HEK293T (cell line): ENCODE measurements at regions not wholly inside any gene's neighbourhood (a gene's known extent, or its start where the extent isn't known, plus 50 kb on each side); places are given as distances from the start of the nearest gene placed in this dataset.

ENCODE experiments used
- CTCF ChIA-PET: fragments of 350-600 bp; formaldehyde crosslinking; extraction: SDS; loops from one replicate; lab custom pipeline; 2021; ENCODE audit warnings: antibody characterized with exemption, inconsistent platforms; lab: Yijun Ruan, JAX
- POLR2A ChIA-PET: fragments of 350-600 bp; formaldehyde crosslinking; extraction: SDS; loops from one replicate; lab custom pipeline; 2020; ENCODE audit warnings: antibody characterized with exemption, inconsistent platforms; lab: Yijun Ruan, JAX
- DNase-seq: peaks from one replicate; pipeline ENCODE4 v3.0.0; 2012; ENCODE audit warnings: mixed read lengths; ENCODE audit errors: extremely low spot score
- ARNT ChIP-seq: fragments of 450-650 bp; IDR thresholded peaks from 2 replicates; pipeline ENCODE4 v1.6.1; 2017; ENCODE audit warnings: mild to moderate bottlenecking
- BHLHE40 ChIP-seq: fragments of 450-650 bp; IDR thresholded peaks from 2 replicates; pipeline ENCODE4 v1.6.1; 2016; ENCODE audit warnings: mild to moderate bottlenecking, moderate library complexity, borderline replicate concordance
- CTBP1 ChIP-seq: fragments of 450-650 bp; IDR thresholded peaks from 2 replicates; pipeline ENCODE4 v1.6.1; 2016; ENCODE audit warnings: borderline replicate concordance
- ELF4 ChIP-seq: fragments of 450-650 bp; IDR thresholded peaks from 2 replicates; pipeline ENCODE4 v1.6.1; 2017; ENCODE audit warnings: antibody characterized with exemption
- FOXA1 ChIP-seq: fragments of 450-650 bp; IDR thresholded peaks from 2 replicates; pipeline ENCODE4 v1.6.1; 2016; ENCODE audit warnings: mild to moderate bottlenecking
- FOXK2 ChIP-seq: fragments of 450-650 bp; IDR thresholded peaks from 2 replicates; pipeline ENCODE4 v1.6.1; 2016; ENCODE audit warnings: mild to moderate bottlenecking
- FOXM1 ChIP-seq: fragments of 450-650 bp; IDR thresholded peaks from 2 replicates; pipeline ENCODE4 v1.6.1; 2017; ENCODE audit warnings: mild to moderate bottlenecking, borderline replicate concordance
- HDGF ChIP-seq: fragments of 450-650 bp; IDR thresholded peaks from 2 replicates; pipeline ENCODE4 v1.6.1; 2017; ENCODE audit warnings: antibody characterized with exemption, borderline replicate concordance
- L3MBTL2 ChIP-seq: fragments of 450-650 bp; conservative IDR thresholded peaks from 2 replicates; pipeline ENCODE4 v1.6.1; 2016; ENCODE audit warnings: mild to moderate bottlenecking
- LEF1 ChIP-seq: fragments of 450-650 bp; IDR thresholded peaks from 2 replicates; pipeline ENCODE4 v1.6.1; 2017; ENCODE audit warnings: mild to moderate bottlenecking, borderline replicate concordance
- NFRKB ChIP-seq: fragments of 450-650 bp; IDR thresholded peaks from 2 replicates; pipeline ENCODE4 v1.6.1; 2016; ENCODE audit warnings: mild to moderate bottlenecking, moderate library complexity
- SP1 ChIP-seq: fragments of 450-650 bp; IDR thresholded peaks from 2 replicates; pipeline ENCODE4 v1.6.1; 2017
- SUZ12 ChIP-seq: fragments of 450-650 bp; IDR thresholded peaks from 2 replicates; pipeline ENCODE4 v1.6.1; 2016; ENCODE audit warnings: mild to moderate bottlenecking
- TARDBP ChIP-seq: fragments of 450-650 bp; IDR thresholded peaks from 2 replicates; pipeline ENCODE4 v1.6.1; 2016
- ZNF384 ChIP-seq: fragments of 450-650 bp; IDR thresholded peaks from 2 replicates; pipeline ENCODE4 v1.6.1; 2016
- TF ChIP-seq, protein P1 (sequence below): fragments of 450-650 bp; IDR thresholded peaks from 2 replicates; pipeline ENCODE4 v1.6.1; 2016

DNA sequence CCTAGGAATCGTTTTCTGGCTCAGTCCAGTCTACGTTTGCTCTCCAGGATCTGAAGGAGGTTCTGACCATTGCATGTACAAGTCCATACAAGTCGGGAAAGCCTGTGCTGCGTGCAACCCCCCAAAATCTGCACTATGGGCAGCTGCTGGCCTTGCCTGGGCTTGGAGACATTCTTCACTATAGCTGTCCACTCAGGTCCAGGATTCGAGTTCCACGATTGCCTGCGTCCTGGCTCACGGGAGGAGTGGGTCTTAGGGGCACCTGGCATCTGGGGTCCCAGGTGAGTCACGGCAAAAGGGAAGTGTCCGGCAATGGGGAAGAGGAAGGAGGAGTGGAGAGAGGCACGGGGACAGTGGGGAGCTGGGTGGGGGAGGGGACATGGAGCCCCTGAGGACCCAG, 563.0 kb downstream of the BRD1 start:
- no peak for DNase-seq
- TF ChIP-seq BHLHE40 (no peak), FOXA1 (no peak), ELF4 (no peak), FOXM1 (no peak), SP1 (no peak), L3MBTL2 (no peak), CTBP1 (no peak), ZNF384 (no peak), ARNT (no peak), SUZ12 (no peak), LEF1 (no peak), HDGF (no peak), TARDBP (no peak), NFRKB (no peak), FOXK2 (no peak)
- TF ChIP-seq, protein P1, sequence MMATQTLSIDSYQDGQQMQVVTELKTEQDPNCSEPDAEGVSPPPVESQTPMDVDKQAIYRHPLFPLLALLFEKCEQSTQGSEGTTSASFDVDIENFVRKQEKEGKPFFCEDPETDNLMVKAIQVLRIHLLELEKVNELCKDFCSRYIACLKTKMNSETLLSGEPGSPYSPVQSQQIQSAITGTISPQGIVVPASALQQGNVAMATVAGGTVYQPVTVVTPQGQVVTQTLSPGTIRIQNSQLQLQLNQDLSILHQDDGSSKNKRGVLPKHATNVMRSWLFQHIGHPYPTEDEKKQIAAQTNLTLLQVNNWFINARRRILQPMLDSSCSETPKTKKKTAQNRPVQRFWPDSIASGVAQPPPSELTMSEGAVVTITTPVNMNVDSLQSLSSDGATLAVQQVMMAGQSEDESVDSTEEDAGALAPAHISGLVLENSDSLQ = no peak
- ChIA-PET POLR2A (no interaction called here), CTCF (no interaction called here)

DNA sequence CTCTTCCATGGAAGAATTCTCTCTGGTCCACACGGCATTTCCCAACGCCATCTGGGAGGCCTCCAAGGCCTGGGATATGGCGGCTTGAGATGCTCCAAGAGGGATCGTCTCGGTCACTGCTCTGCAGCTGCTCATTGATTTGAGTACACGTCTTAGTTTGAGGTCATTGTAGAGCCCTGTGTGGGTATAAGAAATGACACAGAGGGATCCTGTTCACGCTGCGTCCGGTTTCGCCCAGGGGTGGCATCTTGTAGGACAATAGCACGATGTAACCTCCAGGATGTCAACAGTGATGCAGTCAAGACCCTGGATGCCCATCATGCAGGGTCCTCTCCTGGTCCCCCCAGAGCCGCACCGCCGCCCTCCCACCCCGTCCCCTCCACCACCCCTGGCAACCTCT, 564.6 kb downstream of the BRD1 start:
- TF ChIP-seq NFRKB = no peak
- no peak for TF ChIP-seq SUZ12
- TF ChIP-seq HDGF = no peak
- no peak for TF ChIP-seq FOXK2
- no peak for TF ChIP-seq TARDBP
- TF ChIP-seq ZNF384 = no peak
- no peak for TF ChIP-seq L3MBTL2
- TF ChIP-seq ARNT = no peak
- no peak for TF ChIP-seq BHLHE40
- no peak for TF ChIP-seq FOXM1
- ChIA-PET CTCF (no interaction called here), POLR2A (no interaction called here)
- DNase-seq = no peak

DNA sequence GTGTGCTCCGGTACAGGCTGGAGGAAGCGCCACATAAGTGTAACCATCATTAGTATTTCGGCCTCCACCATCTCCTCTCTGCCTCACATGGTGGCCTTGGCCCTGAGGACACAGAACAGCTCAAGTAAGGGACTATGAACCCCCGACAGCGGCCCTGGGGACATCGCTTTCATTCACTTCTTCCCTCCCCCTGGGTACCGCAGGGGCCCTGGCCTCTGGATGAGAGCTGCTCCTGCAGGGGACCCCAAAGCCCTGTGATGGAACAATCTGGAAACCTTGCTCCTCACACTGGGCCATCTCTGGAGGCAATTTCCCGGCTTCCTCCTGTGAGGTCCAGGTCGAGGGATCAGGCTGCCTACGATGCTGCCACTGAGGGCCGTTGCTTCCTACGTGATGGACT, 565.5 kb downstream of the BRD1 start:
- ChIA-PET POLR2A (no interaction called here), CTCF (no interaction called here)
- no peak for DNase-seq
- TF ChIP-seq ELF4 (no peak), HDGF (no peak), FOXM1 (no peak)

DNA sequence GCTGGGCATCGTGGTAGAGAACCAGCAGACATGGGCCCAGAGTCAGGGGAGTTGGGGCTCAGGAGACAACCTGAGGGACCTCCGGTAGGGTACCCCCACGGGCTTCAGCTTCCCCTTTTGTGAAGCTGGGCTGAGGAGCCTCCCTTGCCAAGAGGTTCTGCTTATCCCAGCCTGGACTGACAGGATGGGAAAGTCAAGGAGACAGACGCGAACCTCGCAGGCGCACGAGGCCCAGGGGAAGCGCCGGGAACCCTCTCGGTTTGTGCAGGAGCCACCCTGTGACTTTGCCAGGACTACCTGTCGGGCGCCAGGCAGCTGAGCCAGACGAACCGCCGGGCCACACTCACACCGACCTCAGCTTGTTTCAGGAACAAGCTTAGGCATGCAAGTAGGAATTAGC, 566.1 kb downstream of the BRD1 start:
- DNase-seq = no peak
- no peak for TF ChIP-seq TARDBP
- no peak for TF ChIP-seq NFRKB
- CTCF ChIA-PET = no interaction called here
- POLR2A ChIA-PET = no interaction called here

DNA sequence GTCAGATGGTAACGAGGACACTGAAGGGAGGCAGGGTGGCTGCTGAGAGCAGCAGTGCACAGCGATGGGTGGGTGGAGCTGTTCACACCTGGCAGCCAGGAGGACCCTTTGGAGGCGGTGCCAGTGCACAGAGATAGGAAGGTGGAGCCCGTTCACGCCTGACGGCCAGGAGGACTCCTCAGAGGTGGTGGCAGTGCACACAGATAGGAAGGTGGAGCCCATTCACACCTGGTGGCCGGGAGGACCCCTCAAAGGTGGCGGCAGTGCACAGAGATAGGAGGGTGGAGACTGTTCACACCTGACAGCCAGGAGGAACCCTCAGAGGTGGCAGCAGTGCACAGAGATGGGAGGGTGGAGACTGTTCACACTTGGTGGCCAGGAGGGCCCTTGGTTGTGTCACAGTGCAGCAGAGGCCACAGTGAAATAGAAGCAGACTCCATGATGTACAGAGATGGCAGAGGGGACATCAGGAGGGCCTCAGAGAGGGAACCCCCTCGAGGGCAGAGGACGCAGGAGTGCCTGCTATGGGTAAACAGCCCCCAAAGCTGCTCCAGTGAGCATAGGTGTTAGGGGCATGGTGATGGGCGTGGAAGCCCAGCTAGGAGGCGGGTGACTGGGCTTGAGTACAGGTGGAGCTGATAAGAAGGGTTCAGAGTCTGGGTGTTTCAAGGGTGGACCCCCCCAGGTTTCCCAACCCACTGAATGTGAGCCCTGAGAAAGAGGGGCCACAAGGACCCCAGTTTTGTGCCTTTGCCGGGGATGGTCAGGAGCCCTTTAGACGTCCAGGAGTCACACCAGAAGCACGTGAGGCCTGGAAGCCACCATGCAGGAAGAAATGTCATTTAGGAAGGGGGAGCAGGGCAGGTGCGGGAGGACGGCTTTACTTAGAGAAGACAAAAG, 566.7 kb downstream of the BRD1 start:
- ChIA-PET CTCF (no interaction called here), POLR2A (no interaction called here)
- no peak for TF ChIP-seq FOXK2
- no peak for TF ChIP-seq L3MBTL2
- TF ChIP-seq HDGF = no peak
- TF ChIP-seq, protein P1 = no peak
- no peak for TF ChIP-seq SP1
- TF ChIP-seq BHLHE40 = no peak
- no peak for TF ChIP-seq NFRKB
- no peak for TF ChIP-seq SUZ12
- no peak for TF ChIP-seq ELF4
- no peak for TF ChIP-seq FOXM1
- no peak for TF ChIP-seq ZNF384
- TF ChIP-seq LEF1 = no peak
- no peak for TF ChIP-seq TARDBP
- TF ChIP-seq ARNT = no peak
- TF ChIP-seq CTBP1 = no peak
- TF ChIP-seq FOXA1 = no peak
- DNase-seq = no peak

DNA sequence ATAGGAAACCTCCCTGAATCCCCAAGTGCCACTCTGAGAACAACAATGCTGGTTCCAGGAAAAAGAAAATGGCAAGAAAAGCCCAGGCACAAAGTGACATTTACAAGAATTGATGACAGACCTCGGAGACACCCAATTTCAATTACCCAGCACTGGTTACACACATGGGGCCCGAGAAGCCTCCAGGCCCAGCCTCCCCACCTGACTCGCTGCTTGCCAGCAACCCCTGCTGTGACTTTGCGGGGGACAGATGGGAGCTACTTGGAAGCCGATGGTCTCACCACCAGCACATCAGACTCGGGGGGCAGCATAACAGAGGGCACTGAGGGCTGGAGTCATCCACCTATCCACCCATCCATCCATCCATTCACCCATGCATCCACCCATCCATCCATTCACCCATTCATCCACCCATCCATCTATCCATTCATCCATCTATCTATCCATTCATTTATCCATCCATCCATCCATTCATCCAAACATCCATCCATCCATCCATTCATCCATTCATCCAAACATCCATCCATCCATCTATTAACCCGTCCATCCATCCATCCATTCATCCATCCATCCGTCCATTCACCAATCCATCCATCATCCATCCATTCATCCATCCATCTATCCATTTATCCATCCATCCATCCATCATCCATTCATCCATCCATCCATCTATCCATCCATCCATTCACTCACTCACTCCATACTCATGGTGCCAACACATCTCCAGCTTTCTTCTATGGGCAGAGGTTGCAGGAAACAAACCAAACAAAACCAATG, 567.6 kb downstream of the BRD1 start:
- no peak for DNase-seq
- CTCF ChIA-PET = no interaction called here
- POLR2A ChIA-PET = no interaction called here
- TF ChIP-seq CTBP1 = no peak

DNA sequence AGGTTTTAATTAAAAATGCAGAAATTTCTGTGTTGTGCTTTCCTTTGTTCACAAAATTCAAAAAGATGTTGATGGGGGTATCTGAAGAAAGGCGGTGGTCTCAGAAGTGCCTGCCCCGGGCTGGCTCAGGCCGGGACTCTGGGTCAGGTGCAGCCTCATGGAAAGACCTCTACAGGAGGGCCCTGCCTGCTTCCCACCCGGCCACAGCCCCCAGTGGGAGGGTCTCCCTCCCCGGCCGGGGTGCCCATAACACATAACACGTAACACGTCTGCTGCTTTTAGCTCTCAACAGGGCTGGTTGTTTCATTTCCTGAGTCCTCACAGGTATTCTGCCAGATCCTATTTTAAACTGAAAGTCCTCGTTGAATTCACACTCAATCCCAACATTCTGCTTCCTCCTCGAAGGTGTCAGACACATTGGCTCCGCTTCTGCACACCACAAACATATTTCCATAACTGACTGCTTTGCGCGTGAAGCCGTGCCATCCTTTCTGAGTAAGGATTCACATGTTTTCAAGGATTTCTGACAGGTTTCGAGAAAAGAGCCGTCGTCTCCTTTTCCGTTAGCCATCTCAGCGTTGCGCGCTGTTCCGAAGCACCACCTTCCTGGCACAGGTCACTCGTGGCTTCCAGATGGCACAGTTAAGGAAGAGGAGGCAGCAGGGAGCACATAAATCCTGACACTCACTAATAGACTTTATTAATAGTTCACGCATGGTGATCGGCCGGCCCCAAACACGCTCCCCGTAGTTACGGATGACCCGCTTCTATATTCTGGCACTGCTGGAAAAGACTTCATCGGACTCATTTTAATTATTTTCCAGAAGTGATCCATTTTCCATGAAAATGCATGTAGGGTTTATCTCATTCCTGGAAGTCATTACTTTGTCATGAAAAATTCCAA, 569.3 kb downstream of the BRD1 start:
- TF ChIP-seq LEF1 (no peak), HDGF (no peak), L3MBTL2 (no peak), ELF4 (no peak), FOXM1 (no peak), TARDBP (no peak), BHLHE40 (no peak), ZNF384 (no peak), SUZ12 (no peak), SP1 (no peak), NFRKB (no peak), FOXK2 (no peak)
- CTCF ChIA-PET = no interaction called here
- DNase-seq = no peak
- POLR2A ChIA-PET = no interaction called here
